ENCODE measurements at regions not wholly inside any gene's neighbourhood (a gene's known extent, or its start where the extent isn't known, plus 50 kb on each side); places are given as distances from the start of the nearest gene placed in this dataset.
A peak's percentile ranks its signal among the peaks of the same experiment; 100 is the strongest.
"Not testable (repeated sequence)": the region's sequence is repeated elsewhere in the genome, so short reads cannot be mapped to it uniquely, and the experiment has no call there.

GRCh38 chr15:20341901-20342600, 199.5 kb downstream of the GOLGA6L6 start:
- 53% methylated on average over 5 of the region's 5 CpGs for WGBS
- DNase-seq (ENCODE audit: low spot score): peak; percentile 57
- Histone ChIP-seq H3K27ac (no peak overlapping the region), H3K27me3 (replicated peaks; ENCODE audit: insufficient read depth) (no peaks in the 10 kb centered on the region), H3K36me3 (no peaks in the 10 kb centered on the region), H3K4me3 (no peak overlapping the region), H3K4me1 (replicated peaks) (no peaks in the 10 kb centered on the region), H3K9me3 (no peaks in the 10 kb centered on the region)
- intact Hi-C loops (cut with DNase I): no loop called here
- TF ChIP-seq POLR2AphosphoS5 (IDR thresholded peaks at IDR 0.05) (no peak), POLR2A (IDR thresholded peaks at IDR 0.05) (no peak), CTCF (IDR thresholded peaks at IDR 0.05) (no peak)

GRCh38 chr15:20340931-20341661, 200.5 kb downstream of the GOLGA6L6 start:
- no peaks in the 10 kb centered on the region for H3K4me1 ChIP-seq (replicated peaks)
- H3K27ac ChIP-seq: no peak overlapping the region
- no peaks in the 10 kb centered on the region for H3K36me3 ChIP-seq
- H3K9me3 ChIP-seq: no peaks in the 10 kb centered on the region
- H3K27me3 ChIP-seq (replicated peaks; ENCODE audit: insufficient read depth): no peaks in the 10 kb centered on the region
- peak; percentile 59 for DNase-seq (ENCODE audit: low spot score)
- no peak overlapping the region for H3K4me3 ChIP-seq
- 66% methylated on average over 7 of the region's 7 CpGs for WGBS
- intact Hi-C loops (cut with DNase I): no loop called here
- TF ChIP-seq POLR2AphosphoS5 (IDR thresholded peaks at IDR 0.05) (no peak), CTCF (IDR thresholded peaks at IDR 0.05) (no peak), POLR2A (IDR thresholded peaks at IDR 0.05) (no peak)

GRCh38 chr15:20340331-20340811, 201.2 kb downstream of the GOLGA6L6 start:
- Histone ChIP-seq H3K9me3 (no peaks in the 10 kb centered on the region), H3K4me1 (replicated peaks) (no peaks in the 10 kb centered on the region), H3K27ac (no peak overlapping the region), H3K4me3 (no peak overlapping the region), H3K27me3 (replicated peaks; ENCODE audit: insufficient read depth) (no peaks in the 10 kb centered on the region), H3K36me3 (no peaks in the 10 kb centered on the region)
- no peak for TF ChIP-seq POLR2A (IDR thresholded peaks at IDR 0.05)
- TF ChIP-seq POLR2AphosphoS5 (IDR thresholded peaks at IDR 0.05): no peak
- WGBS: 73% methylated on average over 9 of the region's 9 CpGs
- intact Hi-C loops (cut with DNase I): no loop called here
- DNase-seq (ENCODE audit: low spot score): peak; percentile 12

GRCh38 chr15:20339086-20339791, 202.4 kb downstream of the GOLGA6L6 start:
- DNase-seq (ENCODE audit: low spot score); H3K4me3 ChIP-seq; H3K4me1 ChIP-seq (replicated peaks); H3K27ac ChIP-seq; H3K36me3 ChIP-seq; intact Hi-C loops (cut with DNase I); H3K27me3 ChIP-seq (replicated peaks; ENCODE audit: insufficient read depth); H3K9me3 ChIP-seq: not testable (repeated sequence)
- WGBS: 71% methylated on average over 15 of the region's 17 CpGs

- H3K27me3 ChIP-seq (replicated peaks; ENCODE audit: insufficient read depth); DNase-seq (ENCODE audit: low spot score); H3K36me3 ChIP-seq; H3K4me1 ChIP-seq (replicated peaks); intact Hi-C loops (cut with DNase I); H3K4me3 ChIP-seq; H3K9me3 ChIP-seq; H3K27ac ChIP-seq: not testable (repeated sequence)
- 84% methylated on average over 13 of the region's 13 CpGs for WGBS
These were observed 202.9 kb downstream of the GOLGA6L6 start for GRCh38 chr15:20338671-20339070.

- H3K4me3 ChIP-seq; H3K27me3 ChIP-seq (replicated peaks; ENCODE audit: insufficient read depth); DNase-seq (ENCODE audit: low spot score); H3K9me3 ChIP-seq; H3K36me3 ChIP-seq; H3K27ac ChIP-seq; intact Hi-C loops (cut with DNase I); H3K4me1 ChIP-seq (replicated peaks): not testable (repeated sequence)
- WGBS: 89% methylated on average over 5 of the region's 5 CpGs
These were observed 204.4 kb downstream of the GOLGA6L6 start for GRCh38 chr15:20337238-20337637.

GRCh38 chr15:20334451-20334850, 207.1 kb downstream of the GOLGA6L6 start:
- H3K36me3 ChIP-seq; H3K27ac ChIP-seq; H3K27me3 ChIP-seq (replicated peaks; ENCODE audit: insufficient read depth); DNase-seq (ENCODE audit: low spot score); intact Hi-C loops (cut with DNase I); H3K4me1 ChIP-seq (replicated peaks); H3K4me3 ChIP-seq; H3K9me3 ChIP-seq: not testable (repeated sequence)
- WGBS: 94% methylated on average over 6 of the region's 6 CpGs

GRCh38 chr15:20325751-20326150, 215.8 kb downstream of the GOLGA6L6 start:
- H3K36me3 ChIP-seq; H3K4me1 ChIP-seq (replicated peaks); H3K9me3 ChIP-seq; H3K27me3 ChIP-seq (replicated peaks; ENCODE audit: insufficient read depth); DNase-seq (ENCODE audit: low spot score); intact Hi-C loops (cut with DNase I); H3K27ac ChIP-seq; H3K4me3 ChIP-seq: not testable (repeated sequence)
- WGBS: no CpG with 5 or more reads among the region's 4 CpGs

- DNase-seq (ENCODE audit: low spot score); H3K4me1 ChIP-seq (replicated peaks); intact Hi-C loops (cut with DNase I); H3K9me3 ChIP-seq; H3K36me3 ChIP-seq; H3K27ac ChIP-seq; H3K27me3 ChIP-seq (replicated peaks; ENCODE audit: insufficient read depth); H3K4me3 ChIP-seq: not testable (repeated sequence)
- WGBS: 50% methylated on average over 2 of the region's 2 CpGs
These were observed 224.5 kb downstream of the GOLGA6L6 start for GRCh38 chr15:20317132-20317531.
